Stimulated activated CD4-positive, alpha-beta T cell treated with anti-CD3 and anti-CD28 coated beads, Interleukin-4, amount 100 ng/mL, for 24 hours (primary cell): ENCODE measurements at regions not wholly inside any gene's neighbourhood (a gene's known extent, or its start where the extent isn't known, plus 50 kb on each side); places are given as distances from the start of the nearest gene placed in this dataset.
"Not testable (repeated sequence)": the region's sequence is repeated elsewhere in the genome, so short reads cannot be mapped to it uniquely, and the experiment has no call there.

Experiments
- DNase-seq: peaks from one replicate; pipeline ENCODE4 v3.0.0-alpha.2; 2020

- no peak for DNase-seq
Observed at GRCh38 chr9:84511651-84512050, 157.9 kb upstream of the NTRK2 start.

- DNase-seq = no peak
Observed at GRCh38 chr9:84512493-84512892, 157.0 kb upstream of the NTRK2 start.

GRCh38 chr9:84513473-84513872, 156.1 kb upstream of the NTRK2 start:
- no peak for DNase-seq

GRCh38 chr9:84513979-84514378, 155.6 kb upstream of the NTRK2 start:
- no peak for DNase-seq

GRCh38 chr9:84514421-84514820, 155.1 kb upstream of the NTRK2 start:
- no peak for DNase-seq

GRCh38 chr9:84517026-84517425, 152.5 kb upstream of the NTRK2 start:
- no peak for DNase-seq

GRCh38 chr9:84519413-84519812, 150.1 kb upstream of the NTRK2 start:
- DNase-seq = no peak

GRCh38 chr9:84521208-84521607, 148.3 kb upstream of the NTRK2 start:
- DNase-seq = no peak

GRCh38 chr9:84526211-84526610, 143.3 kb upstream of the NTRK2 start:
- DNase-seq = not testable (repeated sequence)

- DNase-seq = not testable (repeated sequence)
Observed at GRCh38 chr9:84527060-84527720, 142.3 kb upstream of the NTRK2 start.

GRCh38 chr9:84535973-84536372, 133.6 kb upstream of the NTRK2 start:
- not testable (repeated sequence) for DNase-seq

GRCh38 chr9:84538879-84539278, 130.7 kb upstream of the NTRK2 start:
- DNase-seq = no peak

GRCh38 chr9:84542554-84542953, 127.0 kb upstream of the NTRK2 start:
- DNase-seq = no peak

- no peak for DNase-seq
Observed at GRCh38 chr9:84554069-84554664, 115.4 kb upstream of the NTRK2 start.

- no peak for DNase-seq
Observed at GRCh38 chr9:84556556-84556955, 113.0 kb upstream of the NTRK2 start.

GRCh38 chr9:84557751-84558150, 111.8 kb upstream of the NTRK2 start:
- no peak for DNase-seq

GRCh38 chr9:84563691-84564090, 105.8 kb upstream of the NTRK2 start:
- DNase-seq = no peak

GRCh38 chr9:84567805-84568204, 101.7 kb upstream of the NTRK2 start:
- no peak for DNase-seq

GRCh38 chr9:84570482-84571154, 98.9 kb upstream of the NTRK2 start:
- no peak for DNase-seq

GRCh38 chr9:84573083-84573482, 96.4 kb upstream of the NTRK2 start:
- DNase-seq = no peak

- DNase-seq = no peak
Observed at GRCh38 chr9:84575705-84576104, 93.8 kb upstream of the NTRK2 start.

- no peak for DNase-seq
Observed at GRCh38 chr9:84583866-84584265, 85.7 kb upstream of the NTRK2 start.

- no peak for DNase-seq
Observed at GRCh38 chr9:84586662-84587061, 82.9 kb upstream of the NTRK2 start.

- DNase-seq = no peak
Observed at GRCh38 chr9:84587153-84587552, 82.4 kb upstream of the NTRK2 start.
